ENCODE measurements at regions not wholly inside any gene's neighbourhood (a gene's known extent, or its start where the extent isn't known, plus 50 kb on each side); places are given as distances from the start of the nearest gene placed in this dataset.

DNA sequence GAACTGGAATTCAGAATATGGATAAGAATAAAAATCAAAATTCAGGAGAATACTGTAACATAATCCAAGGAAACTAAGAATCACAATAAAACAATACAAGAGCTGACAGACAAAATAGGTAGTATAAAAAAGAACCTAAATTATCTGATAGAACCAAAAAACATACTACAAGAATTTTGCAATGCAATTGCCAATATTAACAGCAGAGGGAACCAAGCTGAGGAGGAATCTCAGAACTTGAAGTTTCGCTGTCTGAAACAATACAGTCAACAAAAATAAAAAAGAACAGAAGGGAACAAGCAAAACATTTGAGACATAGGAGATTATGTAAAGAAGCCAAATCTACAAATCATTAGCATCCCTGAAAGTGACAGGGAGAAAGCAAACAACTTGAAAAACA, 84.1 kb upstream of the GALNT13 start:
- Mint-ChIP-seq H3K4me3 (no peak overlapping the region), H3K27ac (no peak overlapping the region), H3K36me3 (no peaks in the 10 kb centered on the region), H3K4me1 (no peaks in the 10 kb centered on the region), H3K27me3 (no peaks in the 10 kb centered on the region), H3K9me3 (ENCODE audit: low read depth) (peaks cover 9% of the 10 kb centered on the region)
- CTCF ChIA-PET = no interaction called here
- DNase-seq (no peak), ATAC-seq (no peak)

DNA sequence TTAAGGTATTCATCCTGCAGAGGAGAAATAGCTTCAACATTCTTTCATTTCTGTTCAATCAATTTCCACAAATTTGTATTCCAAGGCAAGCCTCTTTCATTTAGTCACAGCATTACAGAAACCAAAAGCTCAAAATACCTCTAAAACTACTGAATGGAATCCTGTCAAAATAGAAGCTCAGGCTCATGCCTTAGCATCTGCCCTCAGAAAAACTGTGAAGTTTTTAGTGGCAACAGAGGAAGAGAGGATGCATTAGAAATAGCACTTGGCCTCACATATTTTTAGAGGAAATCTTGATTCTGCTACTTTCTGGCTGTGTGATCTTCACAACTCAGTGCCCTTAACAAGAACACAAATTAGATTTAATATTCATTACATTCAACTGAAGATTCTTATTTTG, 69.1 kb upstream of the GALNT13 start:
- no peaks in the 10 kb centered on the region for H3K4me1 Mint-ChIP-seq
- H3K9me3 Mint-ChIP-seq (ENCODE audit: low read depth) = no peaks in the 10 kb centered on the region
- DNase-seq (no peak), ATAC-seq (no peak)
- no peak overlapping the region for H3K4me3 Mint-ChIP-seq
- CTCF ChIA-PET = no interaction called here
- no peak overlapping the region for H3K27ac Mint-ChIP-seq
- H3K27me3 Mint-ChIP-seq = no peaks in the 10 kb centered on the region
- H3K36me3 Mint-ChIP-seq = no peaks in the 10 kb centered on the region

DNA sequence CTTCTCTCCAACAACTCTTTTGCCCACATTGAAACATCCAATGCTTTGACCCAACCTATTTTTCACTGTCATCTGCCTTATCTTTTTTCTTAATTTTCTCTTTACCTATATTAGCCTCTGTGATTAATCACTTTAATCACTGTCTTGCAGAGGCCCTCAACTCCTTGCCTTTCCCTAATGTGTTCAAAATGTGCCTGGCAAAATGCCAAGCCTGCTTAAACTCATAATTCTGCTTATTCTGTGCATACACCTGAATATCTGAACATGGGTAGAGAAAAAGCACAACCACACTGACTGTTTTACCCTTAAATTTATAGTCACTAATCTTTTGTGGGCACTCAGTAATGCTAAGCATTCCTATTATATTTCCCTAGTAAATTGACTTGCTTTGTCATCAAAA, 63.0 kb upstream of the GALNT13 start:
- Mint-ChIP-seq H3K36me3 (no peaks in the 10 kb centered on the region), H3K27ac (no peak overlapping the region), H3K9me3 (ENCODE audit: low read depth) (no peaks in the 10 kb centered on the region), H3K27me3 (no peaks in the 10 kb centered on the region), H3K4me1 (no peaks in the 10 kb centered on the region), H3K4me3 (no peak overlapping the region)
- CTCF ChIA-PET = no interaction called here
- DNase-seq = no peak
- no peak for ATAC-seq

DNA sequence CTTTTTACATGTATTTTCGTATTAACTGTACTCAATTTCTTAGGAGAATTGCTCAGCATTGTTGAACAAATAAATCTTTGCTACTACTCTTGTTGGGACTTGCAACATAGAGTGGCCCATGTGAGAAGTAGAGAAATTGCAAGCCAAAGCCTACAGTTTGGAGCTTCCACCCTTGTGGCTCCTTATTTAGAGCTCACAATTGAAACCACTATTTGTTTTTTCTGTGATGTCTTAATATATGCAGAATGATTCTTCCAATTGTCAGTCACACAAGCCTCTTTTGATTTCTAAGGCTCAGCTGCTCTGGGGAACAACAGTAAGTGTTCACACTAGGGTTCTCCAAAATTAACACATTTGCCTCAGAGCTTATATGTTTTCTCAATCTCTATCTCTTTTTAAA, 60.2 kb upstream of the GALNT13 start:
- Mint-ChIP-seq H3K27me3 (no peaks in the 10 kb centered on the region), H3K4me3 (no peak overlapping the region), H3K36me3 (no peaks in the 10 kb centered on the region), H3K27ac (no peak overlapping the region), H3K9me3 (ENCODE audit: low read depth) (no peaks in the 10 kb centered on the region), H3K4me1 (no peaks in the 10 kb centered on the region)
- CTCF ChIA-PET = no interaction called here
- DNase-seq (no peak), ATAC-seq (no peak)

DNA sequence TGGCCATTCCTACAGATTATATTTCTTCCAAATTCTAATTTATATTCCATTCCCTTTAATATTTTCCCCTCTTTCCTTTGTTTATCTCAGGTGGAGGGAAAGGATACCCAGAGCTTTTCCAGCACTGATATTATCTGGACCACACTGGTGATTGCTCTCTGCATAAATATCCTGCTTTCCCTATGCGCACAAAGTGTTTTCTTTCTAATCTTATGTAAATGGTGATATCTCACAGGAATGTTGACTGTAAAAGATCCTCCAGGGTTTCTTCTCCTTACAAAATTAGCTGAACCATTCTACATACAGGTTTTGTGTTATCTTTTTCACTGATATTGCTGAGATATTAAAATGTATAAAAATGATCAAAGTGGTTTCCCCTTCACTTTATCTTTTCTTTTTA, 59.1 kb upstream of the GALNT13 start:
- Mint-ChIP-seq H3K4me3 (no peak overlapping the region), H3K27ac (no peak overlapping the region), H3K36me3 (no peaks in the 10 kb centered on the region), H3K4me1 (no peaks in the 10 kb centered on the region), H3K9me3 (ENCODE audit: low read depth) (no peaks in the 10 kb centered on the region), H3K27me3 (no peaks in the 10 kb centered on the region)
- ATAC-seq (no peak), DNase-seq (no peak)
- CTCF ChIA-PET = no interaction called here

DNA sequence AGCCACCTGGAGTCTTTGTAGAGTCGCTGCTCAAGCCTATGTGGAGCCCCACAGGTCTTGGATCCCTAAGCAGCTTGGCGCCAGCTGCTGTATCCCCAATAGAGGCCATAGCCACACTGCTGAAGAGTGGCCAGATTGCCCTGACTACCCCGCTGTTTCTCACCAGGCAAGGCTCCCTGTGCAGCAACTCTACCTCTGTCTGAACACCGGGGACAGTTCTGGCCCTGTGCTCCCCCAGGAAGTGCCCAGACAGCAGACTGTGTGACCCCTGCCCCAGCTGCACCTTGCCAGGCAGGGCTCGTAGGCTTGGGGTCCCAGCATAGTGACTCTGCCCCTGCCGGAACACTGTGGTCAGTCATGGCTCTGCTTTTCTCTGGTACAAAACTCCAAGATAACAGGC, 53.5 kb upstream of the GALNT13 start:
- DNase-seq = no peak
- H3K9me3 Mint-ChIP-seq (ENCODE audit: low read depth) = no peaks in the 10 kb centered on the region
- CTCF ChIA-PET = no interaction called here
- H3K4me1 Mint-ChIP-seq = no peaks in the 10 kb centered on the region
- H3K27me3 Mint-ChIP-seq = no peaks in the 10 kb centered on the region
- H3K36me3 Mint-ChIP-seq = no peaks in the 10 kb centered on the region
- no peak overlapping the region for H3K27ac Mint-ChIP-seq
- ATAC-seq = no peak
- no peak overlapping the region for H3K4me3 Mint-ChIP-seq

DNA sequence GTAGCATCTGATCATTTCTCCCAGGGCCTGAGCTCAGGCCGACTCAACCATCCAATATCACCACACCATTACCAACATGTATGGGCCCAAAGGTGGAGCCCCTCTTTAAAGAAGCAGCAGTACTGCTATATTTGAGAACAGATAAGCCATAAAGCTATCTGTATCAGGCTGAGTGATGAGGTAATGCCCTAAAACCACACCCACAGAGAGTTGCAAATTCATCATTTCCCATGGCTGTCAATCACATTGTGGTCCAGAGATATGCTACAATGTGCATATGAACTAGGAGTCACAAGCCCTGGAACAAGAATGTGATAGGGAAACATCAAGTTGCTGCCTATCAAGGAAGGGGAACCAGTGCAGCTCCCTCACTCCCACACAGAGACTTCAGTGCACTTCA, 52.6 kb upstream of the GALNT13 start:
- Mint-ChIP-seq H3K27me3 (no peaks in the 10 kb centered on the region), H3K4me3 (no peak overlapping the region), H3K4me1 (no peaks in the 10 kb centered on the region), H3K36me3 (no peaks in the 10 kb centered on the region), H3K9me3 (ENCODE audit: low read depth) (no peaks in the 10 kb centered on the region), H3K27ac (no peak overlapping the region)
- ATAC-seq = no peak
- no peak for DNase-seq
- CTCF ChIA-PET = no interaction called here

DNA sequence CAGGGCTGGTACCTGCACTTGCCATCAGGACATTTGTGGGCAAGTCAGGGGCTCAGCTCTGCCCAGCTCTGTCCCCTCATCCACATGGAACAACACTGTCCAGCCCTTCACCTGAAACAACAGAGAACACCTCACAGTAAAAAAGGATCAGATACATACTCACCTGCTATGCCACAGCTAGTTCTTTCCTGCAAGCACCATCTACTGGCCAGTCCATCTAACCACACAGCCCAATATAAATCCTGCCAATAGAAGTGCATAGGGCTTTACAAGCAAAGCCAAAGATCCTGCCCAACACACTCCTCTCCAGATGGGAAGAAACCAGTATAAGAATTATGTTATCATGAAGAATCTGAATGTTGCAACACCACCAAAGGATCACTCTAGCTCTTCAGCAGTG, 52.2 kb upstream of the GALNT13 start:
- ATAC-seq = no peak
- no peak overlapping the region for H3K27ac Mint-ChIP-seq
- CTCF ChIA-PET = no interaction called here
- no peaks in the 10 kb centered on the region for H3K36me3 Mint-ChIP-seq
- H3K9me3 Mint-ChIP-seq (ENCODE audit: low read depth) = no peaks in the 10 kb centered on the region
- H3K4me3 Mint-ChIP-seq = no peak overlapping the region
- H3K4me1 Mint-ChIP-seq = no peaks in the 10 kb centered on the region
- DNase-seq = no peak
- no peaks in the 10 kb centered on the region for H3K27me3 Mint-ChIP-seq

Data from activated CD8-positive, alpha-beta memory T cell treated with anti-CD3 and anti-CD28 coated beads, Interleukin-2, amount 10 ng/mL, durations not matched to agents 7 days and 5 days (primary cell).